ENCODE measurements at regions not wholly inside any gene's neighbourhood (a gene's known extent, or its start where the extent isn't known, plus 50 kb on each side); places are given as distances from the start of the nearest gene placed in this dataset.

DNA sequence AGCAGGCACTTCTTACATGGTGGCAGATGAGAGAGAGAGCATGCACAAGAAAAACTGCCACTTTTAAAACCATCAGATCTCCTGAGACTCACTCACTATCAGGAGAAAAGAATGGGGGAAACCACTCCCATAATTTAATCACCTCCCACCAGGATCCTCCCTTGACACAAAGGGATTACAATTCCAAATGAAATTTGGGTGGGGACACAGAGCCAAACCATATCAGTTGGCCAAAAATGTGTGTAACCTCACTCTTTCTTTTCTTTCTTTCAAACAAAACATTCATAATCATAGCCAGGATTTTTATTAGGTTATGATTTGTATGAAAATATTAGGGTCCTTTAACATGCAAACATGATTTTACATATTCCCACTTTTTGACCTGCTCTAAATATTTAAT, 222.1 kb downstream of the PCDH18 start:
- no peak for DNase-seq

DNA sequence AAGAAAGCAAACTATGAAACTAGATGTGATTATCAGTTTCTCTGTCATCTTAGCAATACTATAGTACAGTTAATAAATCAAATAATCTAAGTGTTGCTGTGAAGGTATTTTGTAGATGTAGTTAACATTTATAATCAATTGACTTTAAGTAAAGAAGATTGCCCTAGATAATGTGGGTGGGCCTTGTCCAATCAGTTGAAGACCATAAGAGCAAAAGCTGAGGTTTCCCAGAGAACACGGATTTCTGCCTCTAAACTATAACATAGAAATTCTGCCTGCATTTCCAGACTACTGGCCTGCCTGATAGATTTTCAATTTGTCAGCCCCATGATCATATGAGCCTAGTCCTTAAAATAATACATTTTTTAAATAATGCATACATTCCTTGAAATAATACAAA, 222.9 kb downstream of the PCDH18 start:
- DNase-seq = no peak

DNA sequence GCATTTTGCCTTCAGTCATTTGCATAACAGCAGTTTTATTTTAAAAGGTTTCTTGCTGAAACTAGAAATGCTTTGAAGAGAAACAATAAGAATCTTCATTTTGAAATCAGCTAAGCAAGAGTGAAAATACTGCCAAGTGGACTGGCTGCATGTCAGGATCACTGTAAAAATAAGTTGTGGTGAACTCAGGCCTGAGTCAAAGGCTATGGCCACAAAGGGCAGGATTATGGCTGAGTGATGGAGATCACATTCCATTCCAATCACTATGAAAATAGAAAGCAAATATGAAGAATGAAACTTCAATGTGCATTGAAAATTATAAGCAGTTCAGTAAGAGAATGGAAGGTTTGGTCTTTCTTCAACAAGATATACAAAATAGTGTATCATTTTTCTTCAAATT, 224.5 kb downstream of the PCDH18 start:
- no peak for DNase-seq

DNA sequence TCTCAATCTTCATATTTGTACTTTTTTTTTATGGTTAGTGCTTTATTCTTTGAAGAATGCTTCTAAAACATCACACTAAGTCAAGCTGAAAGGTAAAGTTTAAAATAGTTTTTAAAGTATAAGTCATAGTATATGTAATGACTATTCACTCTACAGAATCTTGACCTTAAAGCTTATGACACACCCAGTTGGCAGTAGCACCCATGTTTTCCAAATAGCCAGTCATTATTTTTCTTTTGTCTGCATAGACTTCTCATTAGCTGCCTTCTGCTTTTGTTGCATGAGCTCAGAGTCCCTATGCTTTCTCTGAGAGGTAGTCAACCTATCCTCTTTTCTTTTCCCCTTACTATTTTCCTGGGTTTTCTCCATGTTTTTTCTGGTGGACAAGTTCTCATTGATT, 231.5 kb downstream of the PCDH18 start:
- no peak for DNase-seq

DNA sequence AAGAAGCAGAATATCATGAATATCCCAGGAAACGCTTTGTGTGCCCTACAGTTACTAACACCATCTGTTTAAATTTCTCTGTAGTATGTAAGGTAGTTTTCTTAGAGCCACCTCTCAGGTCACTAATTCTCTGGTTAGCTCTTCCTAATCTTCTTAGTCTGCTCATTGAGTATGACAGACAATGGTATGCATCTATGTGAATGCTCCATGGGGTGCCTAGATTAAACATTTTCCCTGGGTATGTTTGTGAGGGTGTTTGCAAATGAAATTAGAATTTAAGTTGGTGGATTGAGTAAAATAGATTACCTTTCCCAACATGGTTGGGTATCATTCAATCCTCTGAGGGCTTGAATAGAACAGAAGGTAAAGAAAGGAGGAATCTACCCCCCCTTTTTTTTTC, 233.0 kb downstream of the PCDH18 start:
- DNase-seq = no peak

DNA sequence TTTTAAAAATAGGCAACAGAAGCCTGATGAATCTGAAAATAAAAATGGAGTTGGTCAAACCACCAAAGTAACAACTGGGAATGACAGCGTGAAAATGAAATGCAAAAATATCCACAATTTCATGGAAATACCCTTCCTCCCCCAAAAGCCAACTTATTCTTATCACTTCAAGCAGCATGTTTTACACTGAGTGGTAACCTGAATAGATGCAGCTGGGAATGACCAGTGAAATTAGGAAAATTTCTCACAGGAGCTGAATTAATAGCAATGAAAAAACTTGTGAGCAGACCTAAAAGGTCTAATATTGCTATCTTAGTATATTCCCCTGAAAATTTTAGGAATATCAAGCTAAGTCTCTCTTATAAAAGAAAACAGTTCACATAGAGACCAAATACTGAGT, 239.0 kb downstream of the PCDH18 start:
- no peak for DNase-seq

DNA sequence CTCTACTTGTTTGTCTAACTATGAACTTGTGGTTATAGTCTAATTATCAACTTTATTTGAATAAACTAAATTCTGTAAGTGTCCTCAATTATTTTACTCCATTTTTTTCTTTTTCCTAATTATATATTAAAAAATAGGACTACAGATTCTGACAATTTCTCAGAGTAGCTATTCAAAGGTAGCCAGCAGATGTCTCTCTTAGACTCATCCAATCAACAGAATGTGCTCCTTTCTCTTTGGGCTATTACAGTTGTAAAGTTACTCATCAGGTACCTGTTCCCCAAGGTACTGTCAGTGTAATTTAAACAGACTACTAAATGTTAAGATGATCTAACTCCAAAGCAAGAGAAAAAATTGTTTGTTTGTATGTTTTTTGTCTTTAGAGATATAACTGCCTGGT, 248.6 kb downstream of the PCDH18 start:
- no peak for DNase-seq

DNA sequence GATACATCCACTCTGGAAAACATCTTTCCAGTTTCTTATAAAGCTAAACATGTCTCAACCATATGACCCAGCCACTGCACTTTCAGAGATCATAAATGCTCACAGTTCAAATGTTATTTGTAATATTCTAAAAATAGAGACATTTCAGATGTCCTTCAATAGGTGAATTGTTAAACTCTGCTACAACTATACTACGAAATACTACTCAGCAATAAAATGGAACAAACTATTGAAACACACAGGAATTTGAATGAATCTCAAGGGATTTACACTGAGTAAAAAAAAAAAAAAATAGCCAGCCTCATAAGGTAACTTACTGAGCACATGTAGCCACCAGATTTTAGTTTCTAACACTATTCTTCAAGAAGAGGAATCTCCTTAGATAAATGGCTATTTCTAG, 253.9 kb downstream of the PCDH18 start:
- DNase-seq = no peak

DNA sequence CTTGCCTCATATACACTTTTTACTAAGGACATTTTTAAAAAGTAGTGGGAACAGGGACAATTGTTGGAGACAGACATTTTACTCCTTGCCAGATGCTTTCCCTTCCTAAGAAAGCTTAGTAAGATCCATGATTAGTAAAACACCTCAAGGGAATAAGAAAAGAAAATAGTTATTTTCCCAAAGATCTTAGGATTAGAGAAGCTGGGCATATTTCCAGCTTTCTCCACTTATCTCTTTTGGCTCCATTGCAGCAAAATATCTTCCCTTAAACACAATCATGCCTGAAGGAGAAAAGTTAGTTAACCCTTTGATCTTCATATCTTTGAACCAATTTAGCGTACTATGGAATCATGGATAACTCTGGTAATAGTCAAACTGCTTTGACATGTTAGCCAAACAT, 257.9 kb downstream of the PCDH18 start:
- DNase-seq = no peak

DNA sequence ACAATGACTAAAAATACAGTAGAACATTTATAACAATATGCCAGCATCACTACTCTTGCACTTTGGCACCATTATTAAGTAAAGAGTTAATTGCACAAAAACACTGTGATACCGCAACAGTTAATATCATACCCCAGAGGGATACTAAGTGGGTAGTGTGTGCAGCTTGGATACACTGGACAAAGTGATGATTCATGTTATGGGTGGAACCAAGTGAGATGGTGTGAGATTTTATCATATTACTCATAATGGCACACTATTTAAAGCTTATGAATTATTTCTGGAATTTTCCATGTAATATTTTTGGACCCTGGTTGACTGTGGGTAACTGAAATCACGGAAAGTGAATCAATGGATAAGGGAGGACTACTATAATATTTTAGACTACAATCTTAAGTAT, 265.3 kb downstream of the PCDH18 start:
- no peak for DNase-seq

DNA sequence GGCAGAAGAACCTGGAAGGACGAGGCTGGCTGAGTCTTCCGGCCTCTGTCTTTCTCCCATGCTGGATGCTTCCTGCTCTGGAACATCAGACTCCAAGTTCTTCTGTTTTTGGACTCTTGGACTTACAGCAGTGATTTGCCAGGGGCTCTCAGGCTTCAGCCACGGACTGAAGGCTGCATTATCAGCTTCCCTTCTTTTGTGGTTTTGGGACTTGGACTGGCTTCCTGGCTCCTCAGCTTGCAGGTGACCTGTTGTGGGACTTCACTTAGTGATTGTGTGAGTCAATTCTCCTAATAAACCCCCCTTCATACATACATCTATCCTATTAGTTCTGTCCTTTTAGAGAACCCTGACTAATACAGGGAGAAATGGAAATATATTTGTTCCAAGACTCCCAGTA, 265.8 kb downstream of the PCDH18 start:
- no peak for DNase-seq

DNA sequence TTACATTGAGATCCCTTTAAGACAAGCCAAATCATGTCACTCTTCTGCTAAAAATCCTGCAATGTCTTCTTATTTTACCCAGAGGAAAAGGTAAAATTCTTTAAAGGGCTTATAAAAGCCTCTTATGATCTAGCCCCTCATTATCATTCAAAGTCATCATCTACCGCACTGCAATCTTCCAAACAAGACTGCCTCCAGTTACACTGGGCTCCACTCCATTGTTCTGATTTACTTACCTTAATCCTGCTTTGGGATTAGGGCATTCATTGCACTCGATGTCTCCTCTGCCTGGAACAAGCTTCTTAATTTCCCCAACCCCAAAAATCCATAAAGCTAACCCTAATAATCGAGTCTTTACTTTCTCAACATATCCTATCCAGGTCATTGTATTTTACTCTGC, 269.1 kb downstream of the PCDH18 start:
- no peak for DNase-seq

DNA sequence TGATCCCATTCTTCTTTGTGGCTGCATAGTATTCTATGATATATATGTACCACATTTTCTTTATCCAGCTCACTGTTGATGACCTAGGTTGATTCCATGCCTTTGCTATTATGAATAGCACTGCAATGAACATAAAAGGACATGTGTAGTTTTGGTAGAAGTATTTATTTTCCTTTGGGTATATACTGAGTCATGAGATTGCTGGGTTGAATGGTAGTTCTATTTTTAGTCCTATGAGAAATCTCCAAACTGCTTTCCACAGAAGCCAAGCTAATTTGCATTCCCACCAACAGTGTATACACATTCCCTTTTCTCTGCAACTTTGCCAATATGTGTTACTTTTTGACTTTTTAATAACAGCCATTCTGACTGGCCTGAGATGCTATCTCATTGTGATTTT, 278.3 kb downstream of the PCDH18 start:
- DNase-seq = no peak

DNA sequence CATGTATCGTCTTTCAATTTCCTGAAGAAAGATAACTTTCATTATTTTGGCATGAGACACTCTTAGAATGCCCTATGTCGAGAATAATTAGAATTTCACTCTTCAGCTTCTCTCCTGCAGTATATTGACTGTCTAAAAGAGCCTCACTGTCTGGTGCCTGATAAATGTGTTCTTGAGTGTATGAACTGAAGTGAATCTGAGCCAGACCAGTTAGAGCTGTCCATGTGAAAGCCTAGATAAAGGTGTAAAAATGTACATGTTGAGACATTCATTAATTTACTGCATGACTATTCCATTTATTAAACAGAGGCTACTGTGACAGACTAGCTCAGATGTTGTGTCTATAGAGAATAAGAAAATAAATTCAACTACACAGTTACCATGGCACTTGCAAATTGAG, 283.2 kb downstream of the PCDH18 start:
- no peak for DNase-seq

DNA sequence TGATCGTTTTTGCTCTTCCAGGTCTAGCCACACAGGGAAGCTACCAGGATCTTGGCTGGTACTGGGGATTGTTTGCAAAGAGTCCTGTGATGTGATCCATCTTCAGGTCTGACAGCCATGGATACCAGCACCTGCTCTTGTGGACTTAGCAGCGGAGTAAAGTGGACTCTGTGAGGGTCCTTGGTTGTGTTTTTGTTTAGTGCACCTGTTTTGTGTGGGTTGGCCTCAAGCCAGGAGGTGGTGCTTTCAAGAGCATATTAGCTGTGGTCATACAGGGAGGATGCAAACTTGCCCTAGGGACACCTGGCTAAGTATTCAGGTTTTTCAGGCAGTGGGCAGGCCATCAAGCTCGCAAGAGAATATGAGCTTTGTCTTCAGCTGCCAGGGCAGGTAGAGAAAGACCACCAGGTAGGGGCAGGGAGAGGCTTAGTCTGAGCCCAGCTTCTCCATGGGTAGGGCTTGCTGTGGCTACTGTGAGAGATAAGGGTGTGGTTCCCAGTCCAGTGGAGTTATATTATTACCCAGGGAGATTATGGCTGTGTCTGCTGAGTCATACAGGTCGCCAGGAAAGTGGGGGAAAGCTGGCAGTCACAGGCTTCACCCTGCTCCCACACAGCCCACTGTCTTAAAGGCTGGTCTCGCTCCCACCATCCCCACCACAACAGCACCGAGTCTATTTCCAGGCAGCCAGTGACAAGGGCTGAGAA, 293.7 kb downstream of the PCDH18 start:
- no peak for DNase-seq

DNA sequence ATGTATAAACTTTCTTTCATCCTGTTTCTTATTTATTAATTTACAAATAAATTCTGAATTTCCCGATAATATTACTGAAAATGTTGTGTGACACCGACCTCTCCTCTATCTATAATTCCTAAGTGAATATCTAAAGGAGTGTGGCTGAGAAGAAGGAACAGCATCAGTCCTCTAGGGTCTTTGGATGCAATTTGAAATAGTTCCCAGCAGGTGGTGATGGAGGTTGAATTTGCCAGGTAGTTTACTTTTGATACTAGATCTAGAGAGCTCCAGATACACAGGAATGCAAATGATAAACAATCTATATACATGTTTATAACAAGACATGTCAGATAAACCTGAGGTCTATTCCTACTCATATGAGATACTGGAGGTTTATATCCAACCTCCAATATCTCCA, 305.4 kb downstream of the PCDH18 start:
- no peak for DNase-seq

DNA sequence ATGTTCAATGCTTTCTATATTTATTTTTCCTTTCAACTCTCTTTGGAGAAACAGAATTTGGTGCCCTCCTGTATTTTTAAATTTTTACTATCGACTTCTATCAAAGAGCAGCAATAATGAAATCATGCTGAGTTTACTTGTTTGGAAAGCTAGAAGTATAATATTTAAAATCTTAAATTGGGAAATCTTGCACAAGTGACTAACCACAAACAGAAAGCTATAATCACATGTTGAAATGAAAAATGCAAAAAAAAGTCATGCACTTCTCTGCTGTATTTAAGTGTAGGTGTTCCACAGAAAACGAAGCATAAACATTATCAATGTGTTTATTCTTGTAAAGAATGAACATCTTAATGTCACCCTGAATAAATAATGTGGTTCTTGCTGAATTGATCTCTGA, 306.1 kb downstream of the PCDH18 start:
- DNase-seq = no peak

DNA sequence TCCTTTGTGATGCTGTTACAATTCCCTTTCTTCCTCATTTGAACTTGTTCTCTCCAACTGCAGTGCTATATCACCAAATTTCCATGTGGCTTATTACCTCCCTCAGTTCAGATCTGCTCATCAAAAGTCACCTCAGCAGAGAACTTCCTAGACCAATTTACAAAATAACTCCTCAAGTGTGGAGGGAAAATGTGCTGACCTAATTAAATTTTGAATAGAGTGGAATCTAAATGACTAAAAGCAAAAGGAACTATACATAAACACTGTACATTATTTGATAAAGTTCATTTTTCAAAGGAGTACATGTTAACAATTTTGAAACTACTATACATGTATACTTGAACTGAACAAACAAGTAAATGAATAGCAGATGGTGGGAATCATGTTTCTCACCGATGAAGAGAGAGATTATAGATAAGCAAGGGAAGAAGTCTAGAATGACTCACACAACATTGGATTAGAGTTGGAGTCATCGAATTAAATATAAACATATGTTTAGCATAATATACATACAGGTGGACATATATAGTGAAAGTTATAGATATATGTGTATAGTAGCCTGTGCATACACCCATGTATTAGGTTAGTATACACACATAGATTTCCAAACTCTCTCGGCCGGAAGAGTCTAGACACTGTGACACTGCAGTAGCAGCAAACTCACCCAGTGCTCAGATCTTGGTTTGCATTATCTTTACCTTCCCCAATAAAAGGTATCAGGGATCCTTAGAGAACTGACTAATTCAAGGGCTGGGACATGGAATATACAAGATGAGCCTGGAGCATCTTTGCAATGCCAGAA, 318.7 kb downstream of the PCDH18 start:
- no peak for DNase-seq

DNA sequence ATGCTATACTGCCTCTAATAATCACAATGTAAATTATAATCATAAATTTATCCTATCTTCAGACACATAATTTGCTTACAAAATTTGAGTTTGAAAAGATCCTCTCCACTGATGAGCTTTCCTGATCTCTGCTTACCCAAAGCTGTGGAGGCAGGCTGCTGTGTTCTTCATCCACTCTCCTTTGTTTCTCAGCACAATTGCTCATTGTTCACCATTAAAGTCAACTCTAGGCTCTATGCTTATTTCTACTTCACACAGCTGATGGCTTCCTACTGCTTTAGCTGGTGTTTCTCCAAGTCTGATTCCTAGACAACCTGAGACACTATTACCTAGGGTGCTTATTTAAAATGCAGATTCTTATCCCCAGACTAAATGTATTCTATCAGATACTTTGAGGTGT, 319.7 kb downstream of the PCDH18 start:
- no peak for DNase-seq

DNA sequence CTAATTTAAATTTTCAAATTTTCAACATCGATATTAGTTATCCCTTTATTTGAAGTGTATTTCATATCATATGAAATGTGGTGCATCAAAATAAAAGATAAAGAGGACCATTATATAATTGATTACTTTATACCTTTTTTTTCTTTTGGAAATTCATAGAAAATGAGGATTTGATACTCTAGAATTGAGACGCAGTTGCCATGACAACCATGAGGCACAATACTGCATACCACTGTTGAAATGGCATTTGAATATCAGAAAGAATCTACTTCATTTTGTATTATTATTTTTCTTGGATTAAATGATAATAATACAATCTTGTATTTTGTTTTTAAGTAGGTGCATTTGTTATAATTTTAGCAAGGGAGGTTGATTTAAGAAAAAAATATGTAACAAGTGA, 323.1 kb downstream of the PCDH18 start:
- no peak for DNase-seq

DNA sequence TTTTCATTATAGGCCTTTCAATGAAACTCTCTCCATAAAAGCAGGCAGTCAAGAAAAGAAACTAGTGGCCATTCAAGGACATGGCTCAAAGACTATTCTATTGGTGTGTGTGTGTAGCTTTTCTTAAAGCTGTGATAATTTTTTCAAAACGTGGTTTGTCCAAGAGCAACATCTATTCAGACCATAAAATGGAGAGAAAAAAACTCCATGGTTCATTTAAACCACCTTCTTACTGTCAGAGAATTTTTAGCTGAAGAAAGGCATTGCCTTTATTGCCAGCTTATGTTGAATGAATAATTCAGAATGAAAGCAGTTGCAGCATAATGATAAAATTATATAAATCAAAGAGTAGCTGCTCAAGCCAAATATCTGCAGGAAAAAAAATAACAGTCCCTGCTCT, 325.5 kb downstream of the PCDH18 start:
- no peak for DNase-seq

DNA sequence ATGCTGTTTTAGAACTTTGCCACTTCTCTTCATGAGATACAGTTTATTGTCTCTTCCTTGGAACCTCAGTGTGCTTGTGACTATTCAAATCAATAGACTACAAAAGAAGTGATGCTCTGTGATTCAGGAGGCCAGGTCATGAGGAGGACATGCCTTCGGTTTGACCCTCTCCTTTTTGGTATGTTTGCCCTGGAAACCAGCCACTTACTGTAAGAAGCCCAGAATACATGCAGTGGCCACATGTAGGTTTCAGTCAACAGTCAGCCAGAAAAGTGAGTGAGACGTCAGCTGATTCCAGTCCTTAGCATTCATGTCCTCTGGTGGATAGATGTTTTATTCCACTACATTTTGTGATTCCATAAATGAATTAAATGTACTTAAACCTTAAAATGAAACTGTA, 328.7 kb downstream of the PCDH18 start:
- no peak for DNase-seq

DNA sequence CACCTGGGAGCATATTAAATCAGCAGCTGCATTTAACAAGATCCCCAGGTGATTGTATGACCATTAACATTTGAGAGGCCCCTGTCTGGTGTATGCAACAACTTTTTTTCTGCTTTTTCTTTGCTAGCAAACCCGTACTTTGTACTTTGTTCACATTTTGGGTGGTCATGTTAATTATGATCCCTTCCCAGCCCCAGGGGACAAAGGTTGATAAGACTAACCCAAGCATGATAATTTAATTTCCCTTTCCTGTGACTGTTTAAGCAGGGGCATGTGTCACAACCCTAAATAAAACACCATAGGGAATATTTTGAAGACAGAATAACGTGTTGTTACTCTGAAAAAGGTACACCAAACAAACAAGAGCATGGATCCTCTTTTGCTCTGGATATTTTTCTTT, 332.0 kb downstream of the PCDH18 start:
- DNase-seq = no peak

DNA sequence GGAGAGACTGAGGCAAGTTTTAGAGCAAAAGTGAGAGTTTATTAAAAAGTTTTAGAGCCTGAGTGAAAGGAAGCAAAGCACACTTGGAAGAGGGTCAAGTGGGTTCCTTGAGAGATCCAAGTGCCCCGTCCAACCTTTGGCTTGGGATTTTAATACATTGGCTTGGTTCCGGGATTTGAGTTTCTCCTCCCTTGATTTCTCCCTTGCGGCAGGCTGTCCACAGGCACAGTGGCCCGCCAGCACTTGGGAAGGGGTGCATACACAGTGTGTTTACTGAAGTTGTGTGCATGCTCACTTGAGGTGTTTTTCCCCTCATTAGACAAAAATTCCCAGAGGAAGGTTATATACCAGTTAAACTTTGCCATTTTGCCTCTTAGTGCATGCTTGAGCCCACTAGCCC, 333.5 kb downstream of the PCDH18 start:
- DNase-seq = no peak

DNA sequence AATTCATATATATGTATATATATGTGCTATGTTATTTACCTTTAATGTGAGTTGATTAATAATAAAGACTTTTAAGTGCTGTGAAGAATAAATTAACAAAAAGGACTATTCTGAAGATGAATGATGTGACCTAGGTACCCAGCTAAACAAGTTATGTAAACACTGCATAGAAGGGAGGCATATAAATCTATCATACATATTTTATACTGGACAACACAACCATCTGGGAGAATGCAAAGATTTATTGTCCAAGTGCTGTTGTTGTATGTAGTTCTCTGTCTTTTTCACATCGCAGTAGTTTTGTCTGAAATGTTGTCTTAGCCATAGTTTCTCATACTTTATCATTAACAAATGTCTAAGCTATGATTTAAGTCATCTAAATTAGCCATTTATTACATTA, 337.6 kb downstream of the PCDH18 start:
- DNase-seq = no peak
